GM10248 (cell line): ENCODE measurements at regions not wholly inside any gene's neighbourhood (a gene's known extent, or its start where the extent isn't known, plus 50 kb on each side); places are given as distances from the start of the nearest gene placed in this dataset.

ENCODE experiments used
- CTCF ChIA-PET: fragments of 300-600 bp; sonication (Branson Sonifier 250); formaldehyde crosslinking; extraction: SDS; loops from one replicate; lab custom pipeline; 2021; ENCODE audit warnings: antibody characterized with exemption; lab: Yijun Ruan, JAX
- POLR2A ChIA-PET: fragments of 350-650 bp; sonication (Branson Sonifier 250); formaldehyde crosslinking; extraction: SDS; loops from one replicate; lab custom pipeline; 2020; ENCODE audit warnings: antibody characterized with exemption; lab: Yijun Ruan, JAX
- DNase-seq: peaks from one replicate; pipeline ENCODE4 v3.0.0; 2012; ENCODE audit errors: extremely low spot score
- CTCF ChIP-seq: IDR thresholded peaks from 2 replicates; pipeline ENCODE4 v1.5.1; 2012; ENCODE audit warnings: mild to moderate bottlenecking, low read depth; ENCODE audit errors: extremely low read depth, missing control alignments, control extremely low read depth

GRCh38 chr14:71377099-71377498, 469.8 kb downstream of the PCNX1 start:
- no peak for TF ChIP-seq CTCF
- ChIA-PET POLR2A (no interaction called here), CTCF (no interaction called here)
- no peak for DNase-seq

GRCh38 chr14:71380271-71380670, 473.0 kb downstream of the PCNX1 start:
- ChIA-PET CTCF (interaction anchor here (1.0 to 1.6 kb wide), 3 partner anchors 13 to 19 kb away, joined by 3 to 4 read pairs (median 4); no protein-coding TSS in a partner anchor), POLR2A (no interaction called here)
- DNase-seq: no peak

GRCh38 chr14:71381814-71382213, 474.6 kb downstream of the PCNX1 start:
- no peak for TF ChIP-seq CTCF
- ChIA-PET POLR2A (interaction anchor here (0.5 kb wide), 1 partner anchor 255 kb away, joined by 3 read pairs; no protein-coding TSS in a partner anchor), CTCF (no interaction called here)
- no peak for DNase-seq

More at GRCh38 chr14:71380271-71380670, 473.0 kb downstream of the PCNX1 start:
- no peak for TF ChIP-seq CTCF

- DNase-seq: no peak
- CTCF ChIA-PET: no interaction called here
- POLR2A ChIA-PET: no interaction called here
- TF ChIP-seq CTCF: no peak
Observed at GRCh38 chr14:71382315-71382714, 475.1 kb downstream of the PCNX1 start.

GRCh38 chr14:71383510-71383909, 476.3 kb downstream of the PCNX1 start:
- ChIA-PET CTCF (no interaction called here), POLR2A (no interaction called here)
- no peak for TF ChIP-seq CTCF
- no peak for DNase-seq

- DNase-seq: no peak
- POLR2A ChIA-PET: no interaction called here
- no peak for TF ChIP-seq CTCF
- CTCF ChIA-PET: no interaction called here
Observed at GRCh38 chr14:71384007-71384845, 477.0 kb downstream of the PCNX1 start.
